ENCODE measurements at regions not wholly inside any gene's neighbourhood (a gene's known extent, or its start where the extent isn't known, plus 50 kb on each side); places are given as distances from the start of the nearest gene placed in this dataset.

DNA sequence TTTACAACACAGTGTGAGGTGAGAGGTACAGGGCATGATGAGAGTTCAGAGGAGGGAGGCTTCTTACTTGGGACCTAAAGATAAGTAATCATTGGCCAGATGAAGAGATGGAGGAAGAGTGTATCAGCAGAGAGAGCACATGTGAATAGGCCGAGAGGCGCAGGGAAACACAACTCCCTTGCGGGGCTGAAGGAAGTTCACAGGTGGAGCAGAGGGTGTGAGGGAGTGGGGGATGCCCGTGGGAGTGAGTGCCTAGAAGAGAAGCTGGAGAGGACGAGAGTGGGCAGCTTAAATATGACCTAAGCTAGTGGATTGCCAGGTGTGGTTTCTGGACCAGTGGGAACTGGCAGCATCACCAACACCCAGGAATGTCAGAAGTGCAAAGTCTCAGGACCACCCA, 98.2 kb upstream of the TBC1D5 start:
- no peak overlapping the region for H3T11ph ChIP-seq (ENCODE audit: low read length)
- H3K14ac ChIP-seq (ENCODE audit: insufficient read depth, low read length), result no peak overlapping the region
- no peaks in the 10 kb centered on the region for H3K9me3 ChIP-seq (ENCODE audit: control insufficient read depth, low read depth, low read length)
- no peak overlapping the region for H4K91ac ChIP-seq (ENCODE audit: insufficient read length, low read depth, low read length)
- H3K4me1 ChIP-seq (ENCODE audit: insufficient read depth, low read length), result no peaks in the 10 kb centered on the region
- H2BK20ac ChIP-seq (ENCODE audit: low read depth, low read length, poor library complexity, severe bottlenecking), result no peak overlapping the region
- no peak overlapping the region for H2BK12ac ChIP-seq (ENCODE audit: insufficient read length, low read depth, low read length)
- Mint-ChIP-seq H3K9me3 (no peaks in the 10 kb centered on the region), H3K4me1 (peaks cover 2 to 10% of the 10 kb centered on the region in 2 experiments; a peak in 2 of 4 replicates), H3K36me3 (ENCODE audit: insufficient read depth in 1 of 3, low read depth in 3 of 3) (no peaks in the 10 kb centered on the region), H3K27ac (no peak overlapping the region), H3K4me3 (no peak overlapping the region), H3K27me3 (ENCODE audit: low read depth) (no peaks in the 10 kb centered on the region)
- no peak for DNase-seq
- H3K27ac ChIP-seq (ENCODE audit: insufficient read length, low read depth, low read length), result no peak overlapping the region
- no peak overlapping the region for H2BK15ac ChIP-seq (ENCODE audit: low read depth, low read length)
- H3K79me2 ChIP-seq (ENCODE audit: insufficient read depth, low read length), result no peaks in the 10 kb centered on the region
- no peak overlapping the region for H4K5ac ChIP-seq (ENCODE audit: insufficient read length, low read depth, low read length)
- no peak overlapping the region for H2BK120ac ChIP-seq (ENCODE audit: low read depth, low read length, poor library complexity, severe bottlenecking)
- no peak overlapping the region for H3K9ac ChIP-seq (ENCODE audit: extremely low read depth, insufficient read length, low read length)
- no peak overlapping the region for H3K18ac ChIP-seq (ENCODE audit: insufficient read length, low read depth, low read length)
- no peak overlapping the region for H3K4me2 ChIP-seq (ENCODE audit: insufficient read depth, insufficient read length, low read length)
- H3K27me3 ChIP-seq (ENCODE audit: insufficient read depth, low read length), result no peaks in the 10 kb centered on the region
- H3K79me1 ChIP-seq (ENCODE audit: insufficient read depth, low read depth, low read length, poor library complexity, severe bottlenecking), result no peaks in the 10 kb centered on the region
- TF ChIP-seq, protein P1, sequence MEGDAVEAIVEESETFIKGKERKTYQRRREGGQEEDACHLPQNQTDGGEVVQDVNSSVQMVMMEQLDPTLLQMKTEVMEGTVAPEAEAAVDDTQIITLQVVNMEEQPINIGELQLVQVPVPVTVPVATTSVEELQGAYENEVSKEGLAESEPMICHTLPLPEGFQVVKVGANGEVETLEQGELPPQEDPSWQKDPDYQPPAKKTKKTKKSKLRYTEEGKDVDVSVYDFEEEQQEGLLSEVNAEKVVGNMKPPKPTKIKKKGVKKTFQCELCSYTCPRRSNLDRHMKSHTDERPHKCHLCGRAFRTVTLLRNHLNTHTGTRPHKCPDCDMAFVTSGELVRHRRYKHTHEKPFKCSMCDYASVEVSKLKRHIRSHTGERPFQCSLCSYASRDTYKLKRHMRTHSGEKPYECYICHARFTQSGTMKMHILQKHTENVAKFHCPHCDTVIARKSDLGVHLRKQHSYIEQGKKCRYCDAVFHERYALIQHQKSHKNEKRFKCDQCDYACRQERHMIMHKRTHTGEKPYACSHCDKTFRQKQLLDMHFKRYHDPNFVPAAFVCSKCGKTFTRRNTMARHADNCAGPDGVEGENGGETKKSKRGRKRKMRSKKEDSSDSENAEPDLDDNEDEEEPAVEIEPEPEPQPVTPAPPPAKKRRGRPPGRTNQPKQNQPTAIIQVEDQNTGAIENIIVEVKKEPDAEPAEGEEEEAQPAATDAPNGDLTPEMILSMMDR (conservative IDR thresholded peaks at IDR 0.05), result no peak
- no peaks in the 10 kb centered on the region for H4K20me1 ChIP-seq (ENCODE audit: control insufficient read depth, insufficient read depth, insufficient read length)
- no peak overlapping the region for H3K4ac ChIP-seq (ENCODE audit: low read depth, low read length)
- no peak overlapping the region for H2AK5ac ChIP-seq (ENCODE audit: insufficient read length, low read length)
- H4K8ac ChIP-seq (replicated peaks; ENCODE audit: insufficient read length, low read depth, low read length), result no peak overlapping the region
- H2AFZ ChIP-seq (ENCODE audit: low read length), result no peak overlapping the region
- no peak overlapping the region for H3K23ac ChIP-seq (ENCODE audit: insufficient read length, low read depth, low read length)
- no CpG with 5 or more reads among the region's 5 CpGs for WGBS (ENCODE audit: extremely low coverage, insufficient read length, low lambda C conversion rate)
- no peaks in the 10 kb centered on the region for H3K23me2 ChIP-seq (ENCODE audit: insufficient read length, low read depth, low read length, poor library complexity, severe bottlenecking)
- no peak overlapping the region for H3K56ac ChIP-seq (ENCODE audit: insufficient read length, low read depth, low read length)
- H2BK5ac ChIP-seq (ENCODE audit: insufficient read length, low read length), result no peak overlapping the region
